Endothelial cell (in vitro differentiated cells): ENCODE measurements at regions not wholly inside any gene's neighbourhood (a gene's known extent, or its start where the extent isn't known, plus 50 kb on each side); places are given as distances from the start of the nearest gene placed in this dataset.

ENCODE experiments used
- DNase-seq: peaks from one replicate; pipeline ENCODE4 v3.0.0; 2021; ENCODE audit warnings: low spot score
- H3K27ac Mint-ChIP-seq: one replicate; pipeline ENCODE4 v1.8.0; 2021; ENCODE audit warnings: mixed read lengths, inconsistent platforms; ENCODE audit not compliant: unreplicated experiment
- H3K27me3 Mint-ChIP-seq: one replicate; pipeline ENCODE4 v1.8.0; 2021; ENCODE audit warnings: mild to moderate bottlenecking, moderate library complexity, mixed read lengths, inconsistent platforms; ENCODE audit not compliant: unreplicated experiment
- H3K36me3 Mint-ChIP-seq: one replicate; pipeline ENCODE4 v1.8.0; 2021; ENCODE audit warnings: mild to moderate bottlenecking, low read depth, mixed read lengths, inconsistent platforms; ENCODE audit not compliant: unreplicated experiment
- H3K4me1 Mint-ChIP-seq: one replicate; pipeline ENCODE4 v1.8.0; 2021; ENCODE audit warnings: mild to moderate bottlenecking, mixed read lengths, inconsistent platforms; ENCODE audit not compliant: unreplicated experiment
- H3K4me3 Mint-ChIP-seq: one replicate; pipeline ENCODE4 v1.8.0; 2021; ENCODE audit warnings: mild to moderate bottlenecking, mixed read lengths, inconsistent platforms; ENCODE audit not compliant: unreplicated experiment
- H3K9me3 Mint-ChIP-seq: one replicate; pipeline ENCODE4 v1.8.0; 2021; ENCODE audit warnings: mixed read lengths, inconsistent platforms; ENCODE audit not compliant: unreplicated experiment
- CTCF ChIP-seq: fragments of 200-600 bp; sonication (generic); IDR thresholded peaks from one replicate; pipeline ENCODE4 v1.5.0; 2021; ENCODE audit warnings: antibody characterized with exemption; ENCODE audit not compliant: unreplicated experiment

GRCh38 chr4:1540601-1541375 lies 134.5 kb upstream of the NKX1-1 start:
- Mint-ChIP-seq H3K36me3 (no peaks in the 10 kb centered on the region), H3K9me3 (no peaks in the 10 kb centered on the region), H3K27me3 (no peaks in the 10 kb centered on the region), H3K4me3 (no peak overlapping the region), H3K27ac (no peak overlapping the region), H3K4me1 (no peaks in the 10 kb centered on the region)
- TF ChIP-seq CTCF: no peak
- no peak for DNase-seq

GRCh38 chr4:1539859-1540600 lies 133.8 kb upstream of the NKX1-1 start:
- H3K4me3 Mint-ChIP-seq: no peak overlapping the region
- peaks cover 2% of the 10 kb centered on the region for H3K27me3 Mint-ChIP-seq
- H3K9me3 Mint-ChIP-seq: no peaks in the 10 kb centered on the region
- no peaks in the 10 kb centered on the region for H3K36me3 Mint-ChIP-seq
- H3K4me1 Mint-ChIP-seq: no peaks in the 10 kb centered on the region
- no peak overlapping the region for H3K27ac Mint-ChIP-seq
- no peak for TF ChIP-seq CTCF
- DNase-seq: no peak

GRCh38 chr4:1538941-1539772 lies 132.9 kb upstream of the NKX1-1 start:
- no peak for DNase-seq
- H3K36me3 Mint-ChIP-seq: no peaks in the 10 kb centered on the region
- no peak for TF ChIP-seq CTCF
- no peak overlapping the region for H3K27ac Mint-ChIP-seq
- no peaks in the 10 kb centered on the region for H3K4me1 Mint-ChIP-seq
- H3K4me3 Mint-ChIP-seq: no peak overlapping the region
- H3K27me3 Mint-ChIP-seq: peaks cover 2% of the 10 kb centered on the region
- no peaks in the 10 kb centered on the region for H3K9me3 Mint-ChIP-seq

GRCh38 chr4:1538096-1538410 lies 131.8 kb upstream of the NKX1-1 start:
- no peaks in the 10 kb centered on the region for H3K4me1 Mint-ChIP-seq
- no peak for DNase-seq
- no peak for TF ChIP-seq CTCF
- no peaks in the 10 kb centered on the region for H3K36me3 Mint-ChIP-seq
- peaks cover 2% of the 10 kb centered on the region for H3K27me3 Mint-ChIP-seq
- H3K9me3 Mint-ChIP-seq: no peaks in the 10 kb centered on the region
- H3K27ac Mint-ChIP-seq: no peak overlapping the region
- no peak overlapping the region for H3K4me3 Mint-ChIP-seq
